Peyer's patch (tissue), 4 donors: ENCODE measurements at regions not wholly inside any gene's neighbourhood (a gene's known extent, or its start where the extent isn't known, plus 50 kb on each side); places are given as distances from the start of the nearest gene placed in this dataset.

Experiments
- CTCF ChIP-seq, 6 experiments: fragments of 450-650 bp in 4 of 6; fragments of 200-600 bp in 2 of 6; sonication (generic) in 1 of 6; IDR thresholded peaks; one replicate each; pipeline ENCODE4 v1.5.1; 2017 to 2019; ENCODE audit warnings: antibody characterized with exemption in 6 of 6, mild to moderate bottlenecking in 3 of 6, moderate library complexity in 1 of 6
- POLR2A ChIP-seq, 2 donors: fragments of 450-650 bp; IDR thresholded peaks; one replicate each; pipeline ENCODE4 v1.5.1; 2017; ENCODE audit warnings: antibody characterized with exemption in 2 of 2, mild to moderate bottlenecking in 2 of 2, moderate library complexity in 2 of 2

DNA sequence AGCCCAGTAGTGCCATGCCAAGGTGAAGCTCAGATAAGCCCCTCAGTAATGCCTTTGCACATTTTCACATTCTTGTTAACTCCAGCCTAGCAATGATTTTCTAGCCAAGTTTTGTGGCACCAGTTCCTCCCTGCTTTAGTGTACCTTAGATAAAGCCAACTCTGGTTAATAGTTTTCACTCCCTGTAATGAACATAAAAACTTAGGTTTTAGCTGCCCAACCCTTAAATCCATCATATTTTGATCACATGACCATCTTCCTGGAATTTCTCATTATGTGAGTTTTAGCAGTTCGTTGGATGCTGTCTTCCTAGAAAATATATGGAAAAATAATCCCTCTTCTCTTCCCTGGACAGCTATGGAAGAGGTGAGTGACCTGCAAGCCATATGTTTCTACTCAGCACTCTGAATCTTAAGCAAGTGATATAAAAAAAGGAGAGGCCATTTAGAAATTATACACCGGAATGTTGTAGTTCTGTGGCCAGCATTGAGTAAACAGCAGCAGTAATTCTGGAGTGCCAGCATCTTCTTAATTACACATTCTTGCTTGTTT lies 62.2 kb upstream of the P2RY1 start:
- no peak for TF ChIP-seq CTCF (IDR thresholded peaks at IDR 0.05)
- TF ChIP-seq POLR2A (IDR thresholded peaks at IDR 0.05), result no peak
